ENCODE measurements at regions not wholly inside any gene's neighbourhood (a gene's known extent, or its start where the extent isn't known, plus 50 kb on each side); places are given as distances from the start of the nearest gene placed in this dataset.
A peak's percentile ranks its signal among the peaks of the same experiment; 100 is the strongest.
"Not testable (repeated sequence)": the region's sequence is repeated elsewhere in the genome, so short reads cannot be mapped to it uniquely, and the experiment has no call there.

- no peaks in the 10 kb centered on the region for H3K9me3 ChIP-seq (ENCODE audit: low read length)
- H3K4me1 Mint-ChIP-seq = peaks cover 9 to 15% (median 9%) of the 10 kb centered on the region in 3 donors
- no peaks in the 10 kb centered on the region for H3K27me3 ChIP-seq (ENCODE audit: insufficient read depth, low read length, poor library complexity, severe bottlenecking)
- H3K27me3 Mint-ChIP-seq = no peaks in the 10 kb centered on the region
- no peak overlapping the region for H3K27ac ChIP-seq (ENCODE audit: low read depth, low read length)
- no peak for DNase-seq
- no peaks in the 10 kb centered on the region for H3K4me1 ChIP-seq (ENCODE audit: insufficient read depth, low read length)
- H3K9me3 Mint-ChIP-seq = peaks cover 0 to 6% (median 0%) of the 10 kb centered on the region in 5 donors
- ChIA-PET POLR2A (no interaction called here), CTCF (interaction anchor here (1.2 kb wide), 1 partner anchor 9 kb away, joined by 3 read pairs; no protein-coding TSS in a partner anchor)
- peaks cover 47% of the 10 kb centered on the region for H3K36me3 ChIP-seq (ENCODE audit: insufficient read depth, low read length)
- H3K4me3 Mint-ChIP-seq = no peak overlapping the region
- H3K36me3 Mint-ChIP-seq = peaks cover 43 to 83% (median 60%) of the 10 kb centered on the region in 3 donors
- H3K4me3 ChIP-seq (ENCODE audit: low read length) = no peak overlapping the region
- H3K27ac Mint-ChIP-seq = peak overlapping the region in 1 of 8 donors; percentile 4
Observed at GRCh38 chr6:144438103-144438502, 153.0 kb downstream of the UTRN start.

- Mint-ChIP-seq H3K27ac (peak overlapping the region in 1 of 8 donors; percentile 33), H3K27me3 (no peaks in the 10 kb centered on the region), H3K4me1 (peaks cover 9 to 15% (median 9%) of the 10 kb centered on the region in 3 donors), H3K36me3 (peaks cover 43 to 86% (median 60%) of the 10 kb centered on the region in 3 donors), H3K4me3 (no peak overlapping the region), H3K9me3 (peaks cover 0 to 6% (median 0%) of the 10 kb centered on the region in 5 donors)
- no peak overlapping the region for H3K27ac ChIP-seq (ENCODE audit: low read depth, low read length)
- CTCF ChIA-PET = interaction anchor here (1.2 kb wide), 1 partner anchor 9 kb away, joined by 3 read pairs; no protein-coding TSS in a partner anchor
- POLR2A ChIA-PET = no interaction called here
- no peaks in the 10 kb centered on the region for H3K9me3 ChIP-seq (ENCODE audit: low read length)
- H3K36me3 ChIP-seq (ENCODE audit: insufficient read depth, low read length) = peaks cover 47% of the 10 kb centered on the region
- no peaks in the 10 kb centered on the region for H3K4me1 ChIP-seq (ENCODE audit: insufficient read depth, low read length)
- no peaks in the 10 kb centered on the region for H3K27me3 ChIP-seq (ENCODE audit: insufficient read depth, low read length, poor library complexity, severe bottlenecking)
- no peak overlapping the region for H3K4me3 ChIP-seq (ENCODE audit: low read length)
- DNase-seq = no peak
Observed at GRCh38 chr6:144439016-144439415, 153.9 kb downstream of the UTRN start.

- H3K27ac ChIP-seq (ENCODE audit: low read depth, low read length); H3K9me3 ChIP-seq (ENCODE audit: low read length); H3K4me1 ChIP-seq (ENCODE audit: insufficient read depth, low read length); H3K9me3 Mint-ChIP-seq; H3K27me3 Mint-ChIP-seq; DNase-seq; H3K4me3 ChIP-seq (ENCODE audit: low read length); H3K4me1 Mint-ChIP-seq; H3K27me3 ChIP-seq (ENCODE audit: insufficient read depth, low read length, poor library complexity, severe bottlenecking); POLR2A ChIA-PET; H3K4me3 Mint-ChIP-seq: not testable (repeated sequence)
- H3K36me3 ChIP-seq (ENCODE audit: insufficient read depth, low read length) = peaks cover 47% of the 10 kb centered on the region
- Mint-ChIP-seq H3K36me3 (peaks cover 43 to 78% (median 55%) of the 10 kb centered on the region in 3 donors), H3K27ac (peak overlapping the region in 1 of 8 donors; percentile 1)
- CTCF ChIA-PET = interaction anchor here (1.3 kb wide), 1 partner anchor 12 kb away, joined by 3 read pairs; no protein-coding TSS in a partner anchor
Observed at GRCh38 chr6:144441801-144442200, 156.7 kb downstream of the UTRN start.

- POLR2A ChIA-PET = no interaction called here
- Mint-ChIP-seq H3K27ac (no peak overlapping the region), H3K27me3 (no peaks in the 10 kb centered on the region), H3K9me3 (peaks cover 0 to 6% (median 0%) of the 10 kb centered on the region in 5 donors), H3K4me1 (peaks cover 5 to 8% (median 6%) of the 10 kb centered on the region in 3 donors), H3K36me3 (peaks cover 41 to 75% (median 54%) of the 10 kb centered on the region in 3 donors), H3K4me3 (no peak overlapping the region)
- Histone ChIP-seq H3K27ac (ENCODE audit: low read depth, low read length) (no peak overlapping the region), H3K4me3 (ENCODE audit: low read length) (no peak overlapping the region), H3K27me3 (ENCODE audit: insufficient read depth, low read length, poor library complexity, severe bottlenecking) (no peaks in the 10 kb centered on the region), H3K9me3 (ENCODE audit: low read length) (no peaks in the 10 kb centered on the region), H3K36me3 (ENCODE audit: insufficient read depth, low read length) (peaks cover 36% of the 10 kb centered on the region), H3K4me1 (ENCODE audit: insufficient read depth, low read length) (no peaks in the 10 kb centered on the region)
- no peak for DNase-seq
- CTCF ChIA-PET = no interaction called here
Observed at GRCh38 chr6:144443157-144443556, 158.0 kb downstream of the UTRN start.

- peak overlapping the region in 4 of 8 donors; percentile 8 to 65 (median 26) for H3K27ac Mint-ChIP-seq
- ChIA-PET POLR2A (no interaction called here), CTCF (no interaction called here)
- no peaks in the 10 kb centered on the region for H3K27me3 ChIP-seq (ENCODE audit: insufficient read depth, low read length, poor library complexity, severe bottlenecking)
- H3K4me1 ChIP-seq (ENCODE audit: insufficient read depth, low read length) = no peaks in the 10 kb centered on the region
- DNase-seq = no peak
- H3K9me3 Mint-ChIP-seq = no peaks in the 10 kb centered on the region
- H3K4me3 Mint-ChIP-seq = no peak overlapping the region
- peaks cover 5% of the 10 kb centered on the region for H3K36me3 ChIP-seq (ENCODE audit: insufficient read depth, low read length)
- no peaks in the 10 kb centered on the region for H3K27me3 Mint-ChIP-seq
- peaks cover 7 to 72% (median 40%) of the 10 kb centered on the region in 3 donors for H3K36me3 Mint-ChIP-seq
- peaks cover 1 to 3% (median 1%) of the 10 kb centered on the region in 3 donors for H3K4me1 Mint-ChIP-seq
- no peak overlapping the region for H3K4me3 ChIP-seq (ENCODE audit: low read length)
- H3K27ac ChIP-seq (ENCODE audit: low read depth, low read length) = no peak overlapping the region
- H3K9me3 ChIP-seq (ENCODE audit: low read length) = no peaks in the 10 kb centered on the region
Observed at GRCh38 chr6:144447472-144447871, 162.3 kb downstream of the UTRN start.

- Histone ChIP-seq H3K36me3 (ENCODE audit: insufficient read depth, low read length) (peaks cover 5% of the 10 kb centered on the region), H3K4me1 (ENCODE audit: insufficient read depth, low read length) (no peaks in the 10 kb centered on the region), H3K4me3 (ENCODE audit: low read length) (no peak overlapping the region), H3K9me3 (ENCODE audit: low read length) (no peaks in the 10 kb centered on the region), H3K27me3 (ENCODE audit: insufficient read depth, low read length, poor library complexity, severe bottlenecking) (no peaks in the 10 kb centered on the region), H3K27ac (ENCODE audit: low read depth, low read length) (no peak overlapping the region)
- Mint-ChIP-seq H3K4me1 (peaks cover 0 to 3% (median 0%) of the 10 kb centered on the region in 3 donors), H3K27me3 (no peaks in the 10 kb centered on the region), H3K9me3 (no peaks in the 10 kb centered on the region), H3K27ac (peak overlapping the region in 1 of 8 donors; percentile 50), H3K36me3 (peaks cover 11 to 73% (median 40%) of the 10 kb centered on the region in 3 donors), H3K4me3 (no peak overlapping the region)
- DNase-seq = no peak
- POLR2A ChIA-PET = no interaction called here
- CTCF ChIA-PET = no interaction called here
Observed at GRCh38 chr6:144449218-144449617, 164.1 kb downstream of the UTRN start.

GRCh38 chr6:144449911-144450597 lies 164.9 kb downstream of the UTRN start:
- Mint-ChIP-seq H3K4me3 (no peak overlapping the region), H3K9me3 (no peaks in the 10 kb centered on the region), H3K27ac (peak overlapping the region in 2 of 8 donors; percentile 68 to 77), H3K27me3 (no peaks in the 10 kb centered on the region), H3K4me1 (peaks cover 0 to 5% (median 0%) of the 10 kb centered on the region in 3 donors), H3K36me3 (peaks cover 11 to 77% (median 44%) of the 10 kb centered on the region in 3 donors)
- Histone ChIP-seq H3K27me3 (ENCODE audit: insufficient read depth, low read length, poor library complexity, severe bottlenecking) (no peaks in the 10 kb centered on the region), H3K9me3 (ENCODE audit: low read length) (no peaks in the 10 kb centered on the region), H3K36me3 (ENCODE audit: insufficient read depth, low read length) (peaks cover 5% of the 10 kb centered on the region), H3K4me3 (ENCODE audit: low read length) (no peak overlapping the region), H3K27ac (ENCODE audit: low read depth, low read length) (no peak overlapping the region), H3K4me1 (ENCODE audit: insufficient read depth, low read length) (no peaks in the 10 kb centered on the region)
- no peak for DNase-seq
- CTCF ChIA-PET = no interaction called here
- POLR2A ChIA-PET = no interaction called here

- no peaks in the 10 kb centered on the region for H3K9me3 ChIP-seq (ENCODE audit: low read length)
- peaks cover 32% of the 10 kb centered on the region for H3K36me3 ChIP-seq (ENCODE audit: insufficient read depth, low read length)
- peak in 1 of 5 donors; percentile 30 for DNase-seq
- ChIA-PET CTCF (no interaction called here), POLR2A (interaction anchor here (0.7 kb wide), 1 partner anchor 116 kb away, joined by 3 read pairs; no protein-coding TSS in a partner anchor)
- H3K27me3 Mint-ChIP-seq = peaks cover 0 to 2% of the 10 kb centered on the region in 2 donors
- peak overlapping the region in 6 of 7 donors; percentile 30 to 62 (median 52) for H3K4me3 Mint-ChIP-seq
- H3K9me3 Mint-ChIP-seq = no peaks in the 10 kb centered on the region
- peak overlapping the region; percentile 3 to 91 (median 83) for H3K27ac Mint-ChIP-seq
- H3K4me1 Mint-ChIP-seq = peaks cover 26 to 44% (median 34%) of the 10 kb centered on the region in 3 donors
- H3K27me3 ChIP-seq (ENCODE audit: insufficient read depth, low read length, poor library complexity, severe bottlenecking) = no peaks in the 10 kb centered on the region
- peaks cover 19% of the 10 kb centered on the region for H3K4me1 ChIP-seq (ENCODE audit: insufficient read depth, low read length)
- no peak overlapping the region for H3K27ac ChIP-seq (ENCODE audit: low read depth, low read length)
- H3K36me3 Mint-ChIP-seq = peaks cover 26 to 87% (median 34%) of the 10 kb centered on the region in 3 donors
- H3K4me3 ChIP-seq (ENCODE audit: low read length) = no peak overlapping the region
Observed at GRCh38 chr6:144460327-144461095, 175.4 kb downstream of the UTRN start.

All from CD8-positive, alpha-beta memory T cell (primary cell).